Smooth muscle cell of the brain vasculature (primary cell): ENCODE measurements at regions not wholly inside any gene's neighbourhood (a gene's known extent, or its start where the extent isn't known, plus 50 kb on each side); places are given as distances from the start of the nearest gene placed in this dataset.

Source experiments
- DNase-seq: peaks from one replicate; pipeline ENCODE4 v3.0.0-alpha.2; 2012; ENCODE audit warnings: low read depth, low spot score

- DNase-seq = no peak
These were observed 483.9 kb upstream of the MKI67 start for GRCh38 chr10:128610113-128610512.

- DNase-seq = no peak
These were observed 486.0 kb upstream of the MKI67 start for GRCh38 chr10:128612195-128612594.

- DNase-seq = no peak
These were observed 486.4 kb upstream of the MKI67 start for GRCh38 chr10:128612631-128613030.

GRCh38 chr10:128614016-128614605 is 487.9 kb upstream of the MKI67 start:
- DNase-seq = no peak

GRCh38 chr10:128614802-128615553 is 488.8 kb upstream of the MKI67 start:
- DNase-seq = no peak

GRCh38 chr10:128617532-128617931 is 491.3 kb upstream of the MKI67 start:
- no peak for DNase-seq

- DNase-seq = no peak
These were observed 496.5 kb upstream of the MKI67 start for GRCh38 chr10:128622706-128623105.

- DNase-seq = no peak
These were observed 497.6 kb upstream of the MKI67 start for GRCh38 chr10:128623776-128624175.

- DNase-seq = no peak
These were observed 498.7 kb upstream of the MKI67 start for GRCh38 chr10:128624656-128625530.

GRCh38 chr10:128625926-128626325 is 499.7 kb upstream of the MKI67 start:
- DNase-seq = no peak

- no peak for DNase-seq
These were observed 500.3 kb upstream of the MKI67 start for GRCh38 chr10:128626397-128627000.

GRCh38 chr10:128627811-128628210 is 501.6 kb upstream of the MKI67 start:
- DNase-seq = no peak

- no peak for DNase-seq
These were observed 502.0 kb upstream of the MKI67 start for GRCh38 chr10:128628252-128628651.

GRCh38 chr10:128629111-128630096 is 503.2 kb upstream of the MKI67 start:
- DNase-seq = no peak

- no peak for DNase-seq
These were observed 504.6 kb upstream of the MKI67 start for GRCh38 chr10:128630787-128631252.

- no peak for DNase-seq
These were observed 505.6 kb upstream of the MKI67 start for GRCh38 chr10:128631801-128632241.

GRCh38 chr10:128632694-128633093 is 506.5 kb upstream of the MKI67 start:
- DNase-seq = no peak

GRCh38 chr10:128633864-128634540 is 507.8 kb upstream of the MKI67 start:
- no peak for DNase-seq

GRCh38 chr10:128642023-128642422 is 515.8 kb upstream of the MKI67 start:
- DNase-seq = no peak

GRCh38 chr10:128642502-128642901 is 516.3 kb upstream of the MKI67 start:
- no peak for DNase-seq
